ENCODE measurements at regions not wholly inside any gene's neighbourhood (a gene's known extent, or its start where the extent isn't known, plus 50 kb on each side); places are given as distances from the start of the nearest gene placed in this dataset.

DNA sequence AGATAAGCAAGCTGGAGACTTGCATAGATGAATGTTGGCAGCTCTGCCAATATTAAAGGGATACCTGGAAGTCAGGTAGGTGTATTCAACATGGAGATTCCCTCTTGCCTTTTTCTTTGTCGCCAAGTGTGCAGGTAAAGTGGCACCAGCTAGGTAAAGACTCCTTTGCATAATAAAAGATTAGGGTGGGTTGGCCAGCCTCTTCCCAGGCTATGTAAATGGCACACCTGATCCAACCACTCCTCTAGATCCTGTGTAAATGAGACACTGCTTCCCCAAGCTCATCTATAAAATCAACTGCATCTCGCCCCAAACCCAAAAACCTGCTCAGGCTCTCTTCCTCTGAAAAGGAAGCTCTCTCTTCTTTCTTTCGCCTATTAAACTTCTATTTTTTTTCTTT lies 100.8 kb upstream of the DSCAM start:
- no peak overlapping the region for H2BK5ac ChIP-seq (ENCODE audit: low read depth, low read length, poor library complexity, severe bottlenecking)
- H3K23ac ChIP-seq (ENCODE audit: low read length in 2 of 2) = no peak overlapping the region
- no peak overlapping the region for H3K9ac ChIP-seq (ENCODE audit: low read length)
- no peak overlapping the region for H4K8ac ChIP-seq (ENCODE audit: low read length)
- H4K91ac ChIP-seq (ENCODE audit: low read length) = no peak overlapping the region
- H3K27me3 ChIP-seq (ENCODE audit: control insufficient read depth in 1 of 2, insufficient read depth in 1 of 2, low read length in 2 of 2) = no peaks in the 10 kb centered on the region
- WGBS = 59% methylated on average over 3 of the region's 3 CpGs
- no peaks in the 10 kb centered on the region for H3K79me1 ChIP-seq (replicated peaks; ENCODE audit: low read length, poor library complexity, severe bottlenecking)
- H3K4ac ChIP-seq (ENCODE audit: low read depth in 1 of 2, low read length in 2 of 2) = no peak overlapping the region
- DNase-seq = no peak
- no peak overlapping the region for H2BK15ac ChIP-seq (ENCODE audit: low read depth, poor library complexity, severe bottlenecking)
- no peak overlapping the region for H2AFZ ChIP-seq (ENCODE audit: low read depth, low read length)
- H2BK120ac ChIP-seq (ENCODE audit: low read depth, low read length) = no peak overlapping the region
- H2BK12ac ChIP-seq (ENCODE audit: low read length in 2 of 2) = no peak overlapping the region
- H3K36me3 ChIP-seq (ENCODE audit: control insufficient read depth in 1 of 2, insufficient read depth in 2 of 2, low read depth in 1 of 2, low read length in 2 of 2) = no peaks in the 10 kb centered on the region
- no peaks in the 10 kb centered on the region for H3K9me3 ChIP-seq (ENCODE audit: control insufficient read depth, low read length)
- H2AK5ac ChIP-seq (ENCODE audit: low read length, severe bottlenecking) = no peak overlapping the region
- no peak overlapping the region for H3K4me2 ChIP-seq (ENCODE audit: low read length, poor library complexity, severe bottlenecking)
- no peak overlapping the region for H3K27ac ChIP-seq (ENCODE audit: low read length, poor library complexity, severe bottlenecking)
- no peaks in the 10 kb centered on the region for H3K4me1 ChIP-seq (ENCODE audit: control insufficient read depth, insufficient read depth, low read depth, low read length)
- no peak overlapping the region for H3K14ac ChIP-seq (ENCODE audit: low read length in 2 of 2)
- no peak overlapping the region for H3K4me3 ChIP-seq (ENCODE audit: insufficient read depth in 1 of 2, low read depth in 1 of 2, low read length in 2 of 2)
- no peak overlapping the region for H3K18ac ChIP-seq (ENCODE audit: low read depth in 1 of 2, low read length in 2 of 2)

DNA sequence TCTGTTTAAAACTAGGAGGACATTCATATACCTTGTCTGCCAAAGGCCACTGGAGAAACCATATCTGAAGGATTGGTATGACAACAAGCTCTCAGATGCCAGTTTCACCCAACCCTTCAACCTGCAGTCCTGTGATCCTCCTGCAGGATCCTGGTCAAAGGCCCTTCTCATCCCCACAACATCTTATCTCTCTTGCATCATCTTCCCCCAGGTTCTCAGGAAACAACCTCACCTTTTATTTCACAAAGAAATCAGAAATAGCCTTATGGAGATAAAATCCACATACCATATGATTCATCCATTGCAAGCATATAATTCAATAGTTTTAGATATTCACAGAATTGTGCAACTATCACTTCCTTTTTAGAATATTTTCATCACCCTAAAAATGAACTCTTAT lies 104.0 kb upstream of the DSCAM start:
- Histone ChIP-seq H3K36me3 (ENCODE audit: control insufficient read depth in 1 of 2, insufficient read depth in 2 of 2, low read depth in 1 of 2, low read length in 2 of 2) (no peaks in the 10 kb centered on the region), H3K4me2 (ENCODE audit: low read length, poor library complexity, severe bottlenecking) (no peak overlapping the region), H3K27ac (ENCODE audit: low read length, poor library complexity, severe bottlenecking) (no peak overlapping the region), H3K9me3 (ENCODE audit: control insufficient read depth, low read length) (no peaks in the 10 kb centered on the region), H3K18ac (ENCODE audit: low read depth in 1 of 2, low read length in 2 of 2) (no peak overlapping the region), H3K9ac (ENCODE audit: low read length) (no peak overlapping the region), H2AFZ (ENCODE audit: low read depth, low read length) (no peak overlapping the region), H2BK15ac (ENCODE audit: low read depth, poor library complexity, severe bottlenecking) (no peak overlapping the region), H2AK5ac (ENCODE audit: low read length, severe bottlenecking) (no peak overlapping the region), H3K14ac (ENCODE audit: low read length in 2 of 2) (no peak overlapping the region), H2BK12ac (ENCODE audit: low read length in 2 of 2) (no peak overlapping the region), H4K91ac (ENCODE audit: low read length) (no peak overlapping the region), H3K23ac (ENCODE audit: low read length in 2 of 2) (no peak overlapping the region), H2BK5ac (ENCODE audit: low read depth, low read length, poor library complexity, severe bottlenecking) (no peak overlapping the region), H3K79me1 (replicated peaks; ENCODE audit: low read length, poor library complexity, severe bottlenecking) (no peaks in the 10 kb centered on the region), H3K4me1 (ENCODE audit: control insufficient read depth, insufficient read depth, low read depth, low read length) (no peaks in the 10 kb centered on the region), H2BK120ac (ENCODE audit: low read depth, low read length) (no peak overlapping the region), H3K4ac (ENCODE audit: low read depth in 1 of 2, low read length in 2 of 2) (no peak overlapping the region), H3K4me3 (ENCODE audit: insufficient read depth in 1 of 2, low read depth in 1 of 2, low read length in 2 of 2) (no peak overlapping the region), H4K8ac (ENCODE audit: low read length) (no peak overlapping the region), H3K27me3 (ENCODE audit: control insufficient read depth in 1 of 2, insufficient read depth in 1 of 2, low read length in 2 of 2) (no peaks in the 10 kb centered on the region)
- DNase-seq = no peak

- Histone ChIP-seq H2BK120ac (ENCODE audit: low read depth, low read length) (no peak overlapping the region), H3K4ac (ENCODE audit: low read depth in 1 of 2, low read length in 2 of 2) (no peak overlapping the region), H3K9ac (ENCODE audit: low read length) (no peak overlapping the region), H3K23ac (ENCODE audit: low read length in 2 of 2) (no peak overlapping the region), H2AK5ac (ENCODE audit: low read length, severe bottlenecking) (no peak overlapping the region), H3K4me2 (ENCODE audit: low read length, poor library complexity, severe bottlenecking) (no peak overlapping the region), H3K36me3 (ENCODE audit: control insufficient read depth in 1 of 2, insufficient read depth in 2 of 2, low read depth in 1 of 2, low read length in 2 of 2) (no peaks in the 10 kb centered on the region), H2BK12ac (ENCODE audit: low read length in 2 of 2) (no peak overlapping the region), H3K27me3 (ENCODE audit: control insufficient read depth in 1 of 2, insufficient read depth in 1 of 2, low read length in 2 of 2) (no peaks in the 10 kb centered on the region), H3K14ac (ENCODE audit: low read length in 2 of 2) (no peak overlapping the region), H3K4me3 (ENCODE audit: insufficient read depth in 1 of 2, low read depth in 1 of 2, low read length in 2 of 2) (no peak overlapping the region), H3K27ac (ENCODE audit: low read length, poor library complexity, severe bottlenecking) (no peak overlapping the region), H2BK5ac (ENCODE audit: low read depth, low read length, poor library complexity, severe bottlenecking) (no peak overlapping the region), H2AFZ (ENCODE audit: low read depth, low read length) (no peak overlapping the region), H2BK15ac (ENCODE audit: low read depth, poor library complexity, severe bottlenecking) (no peak overlapping the region), H4K91ac (ENCODE audit: low read length) (no peak overlapping the region), H3K4me1 (ENCODE audit: control insufficient read depth, insufficient read depth, low read depth, low read length) (no peaks in the 10 kb centered on the region), H3K18ac (ENCODE audit: low read depth in 1 of 2, low read length in 2 of 2) (no peak overlapping the region), H4K8ac (ENCODE audit: low read length) (no peak overlapping the region), H3K79me1 (replicated peaks; ENCODE audit: low read length, poor library complexity, severe bottlenecking) (no peaks in the 10 kb centered on the region), H3K9me3 (ENCODE audit: control insufficient read depth, low read length) (no peaks in the 10 kb centered on the region)
- no peak for DNase-seq
- 95% methylated on average over 4 of the region's 6 CpGs for WGBS
These were observed 105.8 kb upstream of the DSCAM start for GRCh38 chr21:40952551-40953323.

GRCh38 chr21:40964691-40965090 lies 117.7 kb upstream of the DSCAM start:
- H3K9ac ChIP-seq (ENCODE audit: low read length) = no peak overlapping the region
- H4K8ac ChIP-seq (ENCODE audit: low read length) = no peak overlapping the region
- no peak overlapping the region for H3K4ac ChIP-seq (ENCODE audit: low read depth in 1 of 2, low read length in 2 of 2)
- no peak overlapping the region for H3K4me3 ChIP-seq (ENCODE audit: insufficient read depth in 1 of 2, low read depth in 1 of 2, low read length in 2 of 2)
- H2BK12ac ChIP-seq (ENCODE audit: low read length in 2 of 2) = no peak overlapping the region
- H3K4me2 ChIP-seq (ENCODE audit: low read length, poor library complexity, severe bottlenecking) = no peak overlapping the region
- WGBS = 71% methylated on average over 1 of the region's 2 CpGs
- H4K91ac ChIP-seq (ENCODE audit: low read length) = no peak overlapping the region
- H3K27ac ChIP-seq (ENCODE audit: low read length, poor library complexity, severe bottlenecking) = no peak overlapping the region
- H2AK5ac ChIP-seq (ENCODE audit: low read length, severe bottlenecking) = no peak overlapping the region
- H3K14ac ChIP-seq (ENCODE audit: low read length in 2 of 2) = no peak overlapping the region
- no peak overlapping the region for H2BK15ac ChIP-seq (ENCODE audit: low read depth, poor library complexity, severe bottlenecking)
- no peaks in the 10 kb centered on the region for H3K79me1 ChIP-seq (replicated peaks; ENCODE audit: low read length, poor library complexity, severe bottlenecking)
- no peak overlapping the region for H3K23ac ChIP-seq (ENCODE audit: low read length in 2 of 2)
- H3K4me1 ChIP-seq (ENCODE audit: control insufficient read depth, insufficient read depth, low read depth, low read length) = no peaks in the 10 kb centered on the region
- no peak for DNase-seq
- no peaks in the 10 kb centered on the region for H3K27me3 ChIP-seq (ENCODE audit: control insufficient read depth in 1 of 2, insufficient read depth in 1 of 2, low read length in 2 of 2)
- no peak overlapping the region for H2BK5ac ChIP-seq (ENCODE audit: low read depth, low read length, poor library complexity, severe bottlenecking)
- no peaks in the 10 kb centered on the region for H3K36me3 ChIP-seq (ENCODE audit: control insufficient read depth in 1 of 2, insufficient read depth in 2 of 2, low read depth in 1 of 2, low read length in 2 of 2)
- no peaks in the 10 kb centered on the region for H3K9me3 ChIP-seq (ENCODE audit: control insufficient read depth, low read length)
- H3K18ac ChIP-seq (ENCODE audit: low read depth in 1 of 2, low read length in 2 of 2) = no peak overlapping the region
- no peak overlapping the region for H2BK120ac ChIP-seq (ENCODE audit: low read depth, low read length)
- no peak overlapping the region for H2AFZ ChIP-seq (ENCODE audit: low read depth, low read length)

Measured in mesenchymal stem cell (in vitro differentiated cells and primary cell).